ENCODE measurements at regions not wholly inside any gene's neighbourhood (a gene's known extent, or its start where the extent isn't known, plus 50 kb on each side); places are given as distances from the start of the nearest gene placed in this dataset.

DNA sequence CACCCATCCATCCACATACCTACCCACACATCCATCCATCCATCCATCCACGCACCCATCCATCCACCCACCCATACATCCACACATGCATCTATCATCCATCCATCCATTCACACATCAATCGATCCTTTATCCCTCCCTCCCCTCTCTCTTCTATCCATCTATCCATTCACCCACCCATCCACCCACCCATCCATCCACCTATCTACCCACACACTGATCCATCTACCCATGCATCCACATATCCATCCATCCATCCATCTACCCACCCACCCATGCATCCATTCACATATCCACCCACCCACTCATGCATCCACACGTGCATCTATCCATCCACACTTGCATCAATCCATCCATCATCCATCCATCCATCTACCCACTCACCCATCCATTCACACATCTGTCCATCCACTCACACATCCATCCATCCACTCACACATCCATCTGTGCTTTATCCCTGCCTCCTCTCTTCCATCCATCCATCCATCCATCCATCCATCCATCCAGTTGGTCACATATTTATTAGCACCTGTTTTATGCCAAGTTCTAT is 366.1 kb downstream of the CTTN start:
- DNase-seq (ENCODE audit: low spot score), result no peak

DNA sequence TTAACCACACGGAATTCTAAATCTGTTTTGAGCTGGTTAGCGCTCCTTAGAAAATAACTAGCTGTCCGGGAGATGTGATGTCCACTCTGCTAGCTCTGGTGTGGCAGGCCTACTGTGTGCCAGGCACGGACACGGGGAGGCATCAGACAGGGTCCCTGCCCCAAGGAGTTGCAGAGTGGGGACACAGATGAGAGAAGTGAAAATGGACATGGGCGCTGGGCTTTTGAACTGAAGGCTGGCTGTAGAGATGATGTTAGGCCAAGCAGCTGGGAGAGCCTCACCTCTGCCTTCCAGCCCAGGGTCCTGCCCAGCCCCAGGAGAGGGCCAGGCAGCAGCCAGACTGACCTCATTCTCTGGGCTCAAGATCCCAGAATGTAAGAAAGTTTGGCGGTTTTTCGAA is 368.6 kb downstream of the CTTN start:
- no peak for DNase-seq (ENCODE audit: low spot score)

- no peak for DNase-seq (ENCODE audit: low spot score)
Observed at GRCh38 chr11:70768346-70769095, 370.2 kb downstream of the CTTN start.

GRCh38 chr11:70769106-70769505 is 370.8 kb downstream of the CTTN start:
- no peak for DNase-seq (ENCODE audit: low spot score)

GRCh38 chr11:70769521-70769920 is 371.2 kb downstream of the CTTN start:
- DNase-seq (ENCODE audit: low spot score), result no peak

DNA sequence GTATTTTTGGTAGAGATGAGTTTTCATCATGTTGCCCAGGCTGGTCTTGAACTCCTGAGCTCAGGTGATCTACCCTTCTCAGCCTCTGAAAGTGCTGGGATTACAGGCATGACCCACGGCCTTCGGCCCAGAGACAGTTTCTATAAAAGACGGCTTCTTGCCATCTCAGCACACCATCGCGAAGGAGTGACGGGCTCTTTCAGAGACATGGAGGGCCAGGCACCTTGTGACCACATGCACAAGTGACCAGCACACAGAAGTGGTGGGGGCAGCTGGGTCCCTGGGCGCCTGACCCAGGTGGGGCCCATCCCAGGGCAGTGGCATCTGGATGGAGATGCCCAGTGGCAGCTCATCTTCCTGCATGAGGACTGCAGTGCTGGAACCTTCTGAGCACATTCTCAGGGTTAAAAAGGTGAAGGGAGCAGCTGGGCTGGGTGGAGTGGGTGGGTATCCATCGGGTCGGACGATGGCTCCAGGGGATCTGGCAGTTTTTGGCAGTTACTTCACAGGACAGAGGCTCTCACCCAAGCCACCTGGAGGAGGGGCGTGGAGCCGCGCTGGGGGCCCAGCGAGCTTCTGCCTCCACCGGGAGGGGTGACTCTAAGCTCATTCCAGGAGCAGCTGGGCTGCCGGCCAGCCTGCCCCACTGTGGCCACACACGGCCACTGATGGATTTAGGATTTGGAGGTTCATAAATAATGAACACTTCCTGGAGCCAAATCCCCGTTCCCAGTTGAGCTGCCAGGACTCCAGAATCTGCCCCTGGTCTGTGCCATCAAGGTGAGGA is 373.0 kb downstream of the CTTN start:
- DNase-seq (ENCODE audit: low spot score), result no peak

GRCh38 chr11:70772950-70773349 is 374.6 kb downstream of the CTTN start:
- DNase-seq (ENCODE audit: low spot score), result no peak

- no peak for DNase-seq (ENCODE audit: low spot score)
Observed at GRCh38 chr11:70775386-70776075, 377.2 kb downstream of the CTTN start.

DNA sequence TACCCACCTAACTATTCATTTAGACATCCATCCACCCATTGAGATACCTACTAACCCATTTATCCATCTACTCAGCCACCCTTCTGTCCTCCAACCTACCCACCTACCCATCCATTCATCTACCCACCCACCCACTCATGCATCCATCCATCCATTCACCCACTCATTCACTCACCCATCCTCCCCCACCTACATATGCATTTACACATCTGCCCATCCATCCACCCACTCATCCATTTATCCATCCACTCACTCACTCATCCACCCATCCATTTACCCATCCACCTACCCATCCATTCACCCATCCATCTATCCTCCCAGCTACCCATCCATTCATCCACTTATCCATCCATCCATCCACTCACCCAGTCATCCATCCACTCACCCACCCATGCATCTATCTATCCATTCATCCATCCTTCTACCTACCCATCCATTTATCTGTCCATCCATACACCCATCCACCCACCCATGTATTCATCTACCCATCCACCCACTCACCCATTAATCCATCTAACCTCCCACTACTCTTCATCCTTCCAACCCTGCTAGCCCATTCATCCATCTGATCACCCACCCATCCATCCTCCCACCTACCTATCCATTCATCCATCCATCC is 378.7 kb downstream of the CTTN start:
- no peak for DNase-seq (ENCODE audit: low spot score)

- DNase-seq (ENCODE audit: low spot score), result no peak
Observed at GRCh38 chr11:70778883-70779282, 380.6 kb downstream of the CTTN start.

DNA sequence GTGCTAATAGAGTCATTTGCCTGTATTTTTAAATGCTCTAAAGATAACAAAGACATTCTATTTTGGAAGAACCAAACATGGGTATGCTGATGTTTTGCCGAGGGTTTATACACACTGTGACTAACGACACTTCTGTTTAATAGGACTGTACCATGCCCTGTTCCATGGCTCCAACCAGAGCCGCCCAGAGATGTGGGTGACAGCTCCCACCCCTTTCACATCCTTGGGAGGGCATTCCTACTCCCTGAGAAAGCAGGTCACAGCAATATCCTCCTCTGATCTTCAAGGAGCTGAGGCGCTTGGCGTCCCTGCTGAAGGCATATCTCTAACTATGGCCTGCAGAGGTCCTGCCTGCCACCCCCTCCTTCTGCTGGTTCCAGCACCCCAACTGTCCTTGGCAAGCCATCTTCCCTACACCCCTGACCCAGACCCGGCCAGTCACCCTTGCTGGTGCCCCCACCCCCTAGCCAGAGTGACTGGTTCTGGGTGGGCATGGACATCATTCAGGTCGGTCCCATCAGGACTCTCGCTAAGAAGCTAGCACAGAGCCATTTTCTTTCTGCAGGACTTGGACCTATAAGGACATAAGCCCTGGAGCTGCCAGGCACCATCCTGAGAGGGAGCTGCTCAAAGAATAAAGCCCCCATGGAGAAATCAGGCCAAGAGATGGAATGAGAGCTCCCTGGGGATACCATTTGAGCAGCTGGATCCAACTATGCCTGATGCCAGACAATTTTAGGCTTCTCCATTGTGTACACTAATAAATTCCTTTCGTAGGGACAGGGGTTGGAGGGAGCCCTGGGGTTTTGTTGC is 381.3 kb downstream of the CTTN start:
- no peak for DNase-seq (ENCODE audit: low spot score)

GRCh38 chr11:70780246-70780535 is 381.9 kb downstream of the CTTN start:
- DNase-seq (ENCODE audit: low spot score), result no peak

GRCh38 chr11:70782401-70782913 is 384.1 kb downstream of the CTTN start:
- no peak for DNase-seq (ENCODE audit: low spot score)

DNA sequence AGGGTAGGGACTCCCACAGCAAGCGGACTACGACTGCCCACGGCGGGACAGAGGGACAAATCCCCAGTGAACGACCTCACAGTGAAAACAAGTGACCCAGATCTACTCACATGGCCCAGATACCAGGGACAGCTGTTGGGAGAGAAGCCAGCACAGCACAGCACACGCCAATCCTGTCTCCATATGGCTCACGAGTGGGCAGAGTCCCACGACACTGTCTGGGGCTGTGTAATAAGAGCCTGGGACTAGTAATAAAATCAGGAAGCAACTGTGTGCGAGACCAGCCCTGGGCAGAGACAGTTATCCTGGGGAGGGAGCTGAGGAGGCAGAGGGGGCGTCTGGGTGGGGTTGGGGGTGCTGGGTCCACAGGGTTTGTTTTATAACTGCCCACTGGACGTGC is 385.0 kb downstream of the CTTN start:
- DNase-seq (ENCODE audit: low spot score), result no peak

DNA sequence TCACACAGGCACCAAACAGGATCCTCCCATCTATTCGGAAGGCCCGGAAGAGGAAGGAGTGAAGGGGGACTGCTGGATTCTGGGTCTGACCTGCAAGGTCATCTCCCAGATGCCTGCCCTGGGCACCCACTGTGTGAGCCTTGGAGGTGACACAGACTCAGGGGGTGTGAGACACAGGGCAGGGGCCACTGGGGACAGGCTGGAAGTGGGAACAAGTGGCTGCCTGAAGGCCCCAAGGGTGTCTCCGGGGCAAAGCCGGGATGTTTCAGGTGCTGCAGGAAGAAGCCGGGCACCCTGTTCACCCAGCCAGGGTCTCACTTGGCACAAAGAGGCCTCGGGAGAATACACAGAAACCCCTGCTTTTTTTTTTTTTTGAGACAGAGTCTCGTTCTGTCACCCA is 385.5 kb downstream of the CTTN start:
- DNase-seq (ENCODE audit: low spot score), result no peak

DNA sequence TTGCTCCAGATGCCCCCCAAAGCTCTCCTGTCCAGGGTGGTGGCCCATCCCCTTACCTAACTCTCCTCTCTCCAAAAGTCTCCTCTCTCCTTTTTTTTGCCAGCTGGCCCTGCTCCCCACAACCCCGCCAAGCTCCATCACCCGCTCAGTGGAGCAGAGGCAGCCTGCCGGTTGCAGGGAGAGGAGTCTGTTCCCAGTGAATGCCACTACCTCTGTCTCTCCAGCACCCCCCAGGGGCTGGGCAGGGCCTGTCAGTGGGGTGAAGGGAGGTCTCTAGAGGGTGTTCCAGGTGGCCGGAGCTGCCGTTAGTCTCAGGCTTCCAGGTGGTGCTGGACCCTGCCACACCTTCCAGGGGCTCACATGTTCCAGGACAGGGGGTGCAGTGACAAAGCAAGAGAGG is 387.0 kb downstream of the CTTN start:
- no peak for DNase-seq (ENCODE audit: low spot score)

DNA sequence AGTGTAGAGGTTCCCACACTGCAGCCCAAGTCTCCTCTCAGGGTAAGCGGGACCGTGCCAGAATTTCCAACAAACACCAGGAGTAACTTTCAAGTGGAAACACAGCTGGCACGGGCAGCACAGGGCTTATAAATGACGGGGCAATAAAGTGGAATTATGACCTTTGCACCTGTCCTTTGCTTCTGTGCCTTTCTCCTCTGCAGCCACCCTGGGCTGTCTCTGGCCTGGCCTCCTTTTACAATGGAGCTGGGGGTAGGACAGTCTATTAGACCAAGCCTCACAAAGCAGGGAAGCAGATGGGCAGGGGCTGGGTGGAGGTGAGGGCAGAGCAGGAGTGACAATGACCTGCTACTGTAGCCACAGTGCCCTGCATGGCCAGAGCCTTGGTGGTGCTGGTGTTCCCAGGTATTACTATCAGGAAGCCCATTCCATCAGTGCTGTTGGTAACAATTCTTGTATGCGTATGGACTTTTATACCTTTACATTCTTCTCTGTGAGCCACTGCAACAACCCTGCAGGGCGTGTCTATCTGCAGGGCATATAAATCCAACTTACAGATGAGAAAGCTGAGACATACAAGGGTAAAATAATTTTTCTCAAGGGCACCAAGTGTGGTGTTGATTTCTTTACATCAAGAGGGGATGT is 387.8 kb downstream of the CTTN start:
- no peak for DNase-seq (ENCODE audit: low spot score)

DNA sequence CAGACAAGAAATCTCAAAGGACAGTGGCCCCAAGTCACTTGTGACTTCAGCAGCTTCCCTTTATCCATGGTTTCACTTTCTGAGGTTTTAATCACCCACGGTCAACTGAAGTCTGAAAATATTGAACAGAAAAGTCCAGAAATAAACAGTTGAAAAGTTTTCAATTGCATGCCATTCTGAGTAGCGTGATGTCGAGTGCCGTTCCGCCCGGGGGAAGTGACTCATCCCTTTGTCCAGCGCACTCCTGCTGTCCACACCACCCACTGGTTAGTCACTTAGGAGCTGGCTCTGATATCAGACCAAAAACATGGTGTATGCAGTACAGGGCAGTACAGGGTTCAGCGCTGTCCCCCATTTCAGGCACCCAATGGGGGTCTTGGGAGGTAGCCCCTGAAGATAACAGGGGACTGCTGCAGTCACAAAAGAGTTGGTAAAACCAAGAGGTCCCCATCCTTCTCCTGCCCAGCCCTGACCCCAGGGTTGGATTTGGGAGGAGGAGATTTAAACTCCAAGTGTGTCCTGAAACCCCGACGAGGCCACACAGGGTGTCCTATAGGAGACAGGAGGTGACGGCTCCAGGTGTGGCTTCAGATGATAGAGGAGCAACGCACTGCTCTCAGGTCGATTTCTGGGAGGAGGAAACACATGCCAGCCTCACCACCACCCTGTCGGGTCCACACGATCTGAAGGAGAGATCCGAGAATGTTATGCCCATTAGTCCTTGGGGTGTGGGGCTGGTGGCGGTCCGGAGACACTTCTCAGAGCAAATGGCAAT is 390.1 kb downstream of the CTTN start:
- DNase-seq (ENCODE audit: low spot score), result no peak

GRCh38 chr11:70790671-70791300 is 392.5 kb downstream of the CTTN start:
- no peak for DNase-seq (ENCODE audit: low spot score)

All from ecto neural progenitor cell (in vitro differentiated cells).